DMS79 (cell line): ENCODE measurements at regions not wholly inside any gene's neighbourhood (a gene's known extent, or its start where the extent isn't known, plus 50 kb on each side); places are given as distances from the start of the nearest gene placed in this dataset.

Experiments used
- DNase-seq: peaks from one replicate; lab custom pipeline; 2025; lab: John Stamatoyannopoulos, UW

- DNase-seq, result no peak
Observed at GRCh38 chr9:80144856-80145255, 573.1 kb downstream of the TLE4 start.

GRCh38 chr9:80144406-80144805, 572.6 kb downstream of the TLE4 start:
- no peak for DNase-seq

GRCh38 chr9:80143899-80144298, 572.1 kb downstream of the TLE4 start:
- no peak for DNase-seq

- no peak for DNase-seq
Observed at GRCh38 chr9:80134487-80134886, 562.7 kb downstream of the TLE4 start.

GRCh38 chr9:80131627-80132026, 559.9 kb downstream of the TLE4 start:
- no peak for DNase-seq

- DNase-seq, result no peak
Observed at GRCh38 chr9:80127920-80128319, 556.2 kb downstream of the TLE4 start.

- no peak for DNase-seq
Observed at GRCh38 chr9:80125731-80126264, 554.0 kb downstream of the TLE4 start.

GRCh38 chr9:80117031-80117430, 545.3 kb downstream of the TLE4 start:
- no peak for DNase-seq

GRCh38 chr9:80114241-80114640, 542.5 kb downstream of the TLE4 start:
- DNase-seq, result no peak

DNA sequence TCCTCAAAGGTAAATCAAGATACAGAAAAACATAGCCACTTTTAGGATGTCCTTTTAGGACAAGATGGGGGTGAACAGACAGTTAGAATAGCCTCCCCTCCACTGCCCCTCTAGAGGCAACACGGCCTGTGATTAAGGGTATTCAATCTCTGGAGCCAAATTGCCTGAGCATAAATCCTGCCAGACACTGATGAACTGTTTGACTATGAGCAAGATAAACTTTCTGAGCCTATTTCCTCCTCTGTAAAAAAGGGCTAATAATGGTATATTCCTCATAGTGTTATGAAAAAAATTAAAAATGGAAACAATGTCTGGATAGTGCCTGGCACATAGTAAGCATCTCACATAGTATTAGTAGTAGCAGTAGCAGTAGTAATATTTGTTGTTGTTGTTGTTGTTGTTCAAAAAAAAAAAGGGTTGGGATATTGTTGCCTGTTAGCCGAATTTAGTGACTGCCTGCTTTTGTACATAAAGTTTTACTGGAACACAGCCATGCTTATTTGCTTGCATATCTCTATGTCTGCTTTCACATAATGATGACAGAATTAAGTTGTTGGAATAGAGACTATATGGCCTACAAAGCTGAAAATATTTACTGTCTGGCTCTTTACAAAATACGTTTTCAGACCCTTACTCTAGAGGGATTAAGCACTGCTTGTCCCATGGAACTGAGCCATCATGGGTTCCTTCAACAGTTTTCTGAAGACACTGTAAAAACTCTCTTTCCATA, 536.3 kb downstream of the TLE4 start:
- no peak for DNase-seq

DNA sequence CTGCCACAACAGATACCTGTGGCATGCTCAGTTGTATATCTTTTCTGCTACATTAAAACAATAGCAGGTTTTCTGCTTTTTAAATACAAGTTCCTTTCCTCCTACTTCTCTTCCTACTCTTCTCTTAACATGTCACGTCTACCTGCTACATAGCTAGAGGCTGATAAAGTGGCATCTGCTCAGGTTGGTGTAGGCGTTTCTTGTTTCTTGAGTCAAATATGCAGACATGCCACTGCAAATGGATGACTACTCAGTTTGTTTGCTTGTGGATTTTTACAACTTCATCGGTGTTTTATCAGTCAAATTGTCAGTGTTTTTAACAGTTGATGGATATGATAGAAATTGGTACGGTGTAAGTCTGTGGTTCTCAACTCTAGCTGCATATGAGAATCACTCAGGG, 525.7 kb downstream of the TLE4 start:
- no peak for DNase-seq

DNA sequence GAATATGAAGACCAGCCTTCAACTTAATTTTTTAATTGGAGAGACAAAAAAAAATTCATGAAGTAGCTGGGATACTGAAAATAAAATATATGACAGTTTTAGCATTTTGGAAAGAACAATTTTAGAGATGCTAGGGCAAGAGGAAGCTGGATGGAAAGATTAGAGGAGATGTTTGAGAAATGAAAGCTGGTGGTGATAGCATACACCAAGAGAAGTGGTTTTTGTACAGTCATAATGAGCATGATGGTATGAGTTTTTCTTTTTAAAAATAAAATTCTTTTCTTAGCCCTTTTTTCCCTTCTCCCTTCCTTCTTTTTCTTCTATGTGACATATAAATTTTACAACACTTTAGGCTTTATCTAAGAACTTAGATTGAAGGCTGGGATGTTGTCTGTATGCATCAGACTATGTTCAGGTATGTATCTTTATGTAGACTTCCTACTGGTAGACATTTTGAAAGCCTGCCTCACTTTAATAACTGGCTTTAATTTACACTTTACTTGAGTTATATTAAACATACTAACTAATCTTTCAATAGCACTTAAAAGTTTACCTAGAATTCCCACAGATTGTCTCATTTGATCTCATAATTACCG, 522.5 kb downstream of the TLE4 start:
- DNase-seq, result no peak

GRCh38 chr9:80093695-80094094, 521.9 kb downstream of the TLE4 start:
- no peak for DNase-seq

GRCh38 chr9:80091526-80091925, 519.8 kb downstream of the TLE4 start:
- no peak for DNase-seq

- no peak for DNase-seq
Observed at GRCh38 chr9:80090317-80090716, 518.6 kb downstream of the TLE4 start.

- DNase-seq, result no peak
Observed at GRCh38 chr9:80086822-80087345, 515.1 kb downstream of the TLE4 start.

DNA sequence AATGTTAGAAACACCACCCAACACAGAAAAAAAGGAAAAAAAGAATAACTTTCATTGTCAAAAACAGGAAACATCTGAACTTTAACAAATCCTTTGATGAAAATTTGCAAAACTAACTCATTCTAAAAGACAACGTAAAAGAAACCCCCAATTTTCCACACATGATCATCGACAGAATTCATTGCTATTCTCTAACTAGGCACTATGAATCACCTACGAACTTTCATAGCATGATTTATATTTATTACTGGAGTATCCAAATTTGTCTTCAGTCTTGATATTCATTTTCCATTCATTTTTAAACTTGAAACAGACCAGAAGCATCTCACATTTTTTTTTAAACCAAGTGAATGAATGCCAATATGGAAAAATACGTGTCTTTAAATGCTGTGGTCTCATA, 514.6 kb downstream of the TLE4 start:
- DNase-seq, result no peak

DNA sequence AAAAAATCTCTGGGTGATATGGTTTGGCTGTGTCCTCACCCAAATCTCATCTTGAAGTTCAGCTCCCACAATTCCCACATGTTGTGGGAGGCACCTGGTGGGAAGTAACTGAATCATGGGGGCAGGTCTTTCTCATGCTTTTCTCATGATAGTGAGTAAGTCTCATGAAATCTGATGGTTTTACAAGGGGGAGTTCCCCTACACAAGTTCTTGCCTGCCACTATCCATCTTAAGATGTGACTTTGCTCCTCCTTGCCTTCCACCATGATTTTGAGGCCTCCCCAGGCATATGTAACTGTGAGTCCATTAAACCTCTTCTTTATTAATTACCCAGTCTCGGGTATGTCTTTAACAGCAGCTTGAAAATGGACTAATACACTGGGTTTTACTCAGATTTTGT, 513.9 kb downstream of the TLE4 start:
- DNase-seq, result no peak

GRCh38 chr9:80082213-80082612, 510.4 kb downstream of the TLE4 start:
- DNase-seq, result no peak

DNA sequence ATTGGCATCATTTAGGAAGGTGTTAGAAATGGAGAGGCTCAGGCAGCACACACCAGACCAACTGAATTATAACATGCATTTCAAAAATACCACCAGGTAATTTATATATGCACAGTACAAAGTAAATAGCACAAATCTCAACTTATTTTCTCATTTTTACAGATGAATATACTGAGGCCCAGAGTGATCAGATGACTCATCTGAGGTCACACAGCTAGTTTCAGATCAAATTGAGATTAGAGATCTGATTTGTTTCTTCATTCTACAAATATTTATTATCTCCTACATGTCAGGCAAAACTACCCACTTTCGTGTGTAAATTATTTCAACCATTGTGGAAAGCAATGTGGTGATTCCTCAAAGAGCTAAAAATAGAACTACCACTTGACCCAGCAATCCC, 507.1 kb downstream of the TLE4 start:
- no peak for DNase-seq

DNA sequence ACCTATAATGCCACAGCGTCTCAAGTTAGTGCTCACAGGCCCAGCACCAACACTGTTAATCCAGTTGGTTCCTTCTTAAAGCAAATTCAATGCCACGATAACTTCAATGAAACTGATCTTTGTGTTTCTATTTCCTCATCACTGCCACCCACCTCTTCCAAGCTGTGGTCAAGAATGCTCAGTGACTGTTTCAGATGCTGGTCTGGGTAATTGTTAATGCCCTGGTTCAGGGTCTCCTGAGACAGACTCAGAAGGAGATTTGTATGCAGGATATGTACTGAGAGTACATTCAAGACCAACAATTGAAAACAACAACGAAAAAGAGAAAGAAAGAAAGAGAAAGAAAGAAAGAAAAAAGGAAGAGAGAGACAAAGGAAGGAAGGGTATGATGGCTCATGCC, 505.3 kb downstream of the TLE4 start:
- no peak for DNase-seq

- DNase-seq, result no peak
Observed at GRCh38 chr9:80076162-80076561, 504.4 kb downstream of the TLE4 start.

GRCh38 chr9:80074439-80074838, 502.7 kb downstream of the TLE4 start:
- DNase-seq, result no peak

- DNase-seq, result no peak
Observed at GRCh38 chr9:80072451-80072850, 500.7 kb downstream of the TLE4 start.
